SK-N-SH (cell line): ENCODE measurements at regions not wholly inside any gene's neighbourhood (a gene's known extent, or its start where the extent isn't known, plus 50 kb on each side); places are given as distances from the start of the nearest gene placed in this dataset.

ENCODE experiments used
- CTCF ChIA-PET: fragments of 300-600, 350-600 bp; formaldehyde crosslinking; extraction: SDS; loops from one replicate; lab custom pipeline; 2021; lab: Yijun Ruan, JAX
- POLR2A ChIA-PET: fragments of 350-600 bp; sonication (Branson Sonifier 250); formaldehyde crosslinking; extraction: SDS; loops from one replicate; lab custom pipeline; 2020; ENCODE audit warnings: antibody characterized with exemption, inconsistent platforms; lab: Yijun Ruan, JAX
- DNase-seq: peaks from one replicate; pipeline ENCODE4 v3.0.0; 2012
- H2AFZ ChIP-seq: fragments of 200-600 bp; sonication (generic); 2 replicates; pipeline ENCODE4 v1.8.1; 2016; ENCODE audit warnings: antibody characterized with exemption, mild to moderate bottlenecking, low read depth
- H3F3A ChIP-seq: fragments of 200-600 bp; sonication (generic); replicated peaks from 2 replicates; pipeline ENCODE3; 2016; ENCODE audit warnings: antibody characterized with exemption, mild to moderate bottlenecking; ENCODE audit not compliant: insufficient read depth
- H3K27ac ChIP-seq, 2 experiments: fragments of 200-500 bp in 1 of 2; fragments of 200-600 bp in 1 of 2; sonication (Bioruptor generic) in 1 of 2; sonication (generic), shearing (Covaris generic) in 1 of 2; 2 replicates each; pipeline versions ENCODE4 v1.5.1 to v1.6.1; 2014 to 2016; ENCODE audit warnings: low read depth in 2 of 2, inconsistent platforms in 1 of 2, low read length in 1 of 2, mild to moderate bottlenecking in 1 of 2, mixed read lengths in 1 of 2
- H3K27me3 ChIP-seq: fragments of 200-600 bp; sonication (generic), shearing (Covaris generic); 2 replicates; pipeline ENCODE4 v1.6.1; 2016; ENCODE audit warnings: mixed run types; ENCODE audit not compliant: insufficient read depth
- H3K36me3 ChIP-seq, 2 experiments: fragments of 200-500 bp in 1 of 2; fragments of 200-600 bp in 1 of 2; sonication (Bioruptor generic) in 1 of 2; sonication (generic) in 1 of 2; replicated peaks in 1 of 2; 2 replicates each; pipeline versions ENCODE3 to v1.5.1; 2014 to 2016; ENCODE audit warnings: low read length in 1 of 2, mild to moderate bottlenecking in 1 of 2; ENCODE audit not compliant: insufficient read depth in 2 of 2, control insufficient read depth in 1 of 2
- H3K4me1 ChIP-seq, 2 experiments: fragments of 200-500 bp in 1 of 2; fragments of 200-600 bp in 1 of 2; sonication (Bioruptor generic) in 1 of 2; sonication (generic), shearing (Covaris generic) in 1 of 2; 2 replicates each; pipeline versions ENCODE4 v1.5.1 to v1.6.1; 2014 to 2016; ENCODE audit warnings: low read depth in 1 of 2, low read length in 1 of 2, mixed run types in 1 of 2; ENCODE audit not compliant: insufficient read depth in 2 of 2, control insufficient read depth in 1 of 2
- H3K4me2 ChIP-seq: fragments of 200-600 bp; sonication (generic), shearing (Covaris generic); 2 replicates; pipeline ENCODE4 v1.6.1; 2017; ENCODE audit warnings: mixed run types
- H3K4me3 ChIP-seq, 2 experiments: fragments of 200-500 bp in 1 of 2; fragments of 200-600 bp in 1 of 2; sonication (Bioruptor generic) in 1 of 2; sonication (generic), shearing (Covaris generic) in 1 of 2; 2 replicates each; pipeline versions ENCODE4 v1.5.1 to v1.8.1; 2014 to 2016; ENCODE audit warnings: low read depth in 2 of 2, inconsistent platforms in 1 of 2, low read length in 1 of 2, mild to moderate bottlenecking in 1 of 2, mixed read lengths in 1 of 2, moderate library complexity in 1 of 2
- H3K79me2 ChIP-seq: fragments of 200-600 bp; sonication (generic); 2 replicates; pipeline ENCODE4 v1.8.1; 2017; ENCODE audit warnings: mild to moderate bottlenecking; ENCODE audit not compliant: insufficient read depth
- H3K9ac ChIP-seq: fragments of 200-600 bp; sonication (generic); 2 replicates; pipeline ENCODE4 v1.6.1; 2017; ENCODE audit warnings: mixed run types
- H3K9me2 ChIP-seq: fragments of 200-600 bp; sonication (generic); 2 replicates; pipeline ENCODE4 v1.6.1; 2017; ENCODE audit warnings: mixed run types
- H3K9me3 ChIP-seq: fragments of 200-600 bp; sonication (generic); 2 replicates; pipeline ENCODE4 v1.6.1; 2017; ENCODE audit warnings: mixed run types, mild to moderate bottlenecking, moderate library complexity
- H4K20me1 ChIP-seq: fragments of 200-600 bp; sonication (generic); 2 replicates; pipeline ENCODE4 v1.6.1; 2017; ENCODE audit warnings: mild to moderate bottlenecking, mixed run types; ENCODE audit not compliant: insufficient read depth
- FOXM1 ChIP-seq: IDR thresholded peaks from 2 replicates; pipeline ENCODE4 v1.4.0; 2012; ENCODE audit warnings: low read depth, mild to moderate bottlenecking
- GATA2 ChIP-seq: sonication (generic); formaldehyde crosslinking; IDR thresholded peaks from 2 replicates; pipeline ENCODE4 v1.5.0; 2020; ENCODE audit warnings: mild to moderate bottlenecking, missing genetic modification reagents
- MAX ChIP-seq: IDR thresholded peaks from 2 replicates; pipeline ENCODE4 v1.4.0; 2012; ENCODE audit warnings: low read depth
- MEF2A ChIP-seq: IDR thresholded peaks from 2 replicates; pipeline ENCODE4 v1.4.0; 2012; ENCODE audit warnings: low read depth, borderline replicate concordance
- MXI1 ChIP-seq: IDR thresholded peaks from 2 replicates; pipeline ENCODE4 v1.6.1; 2012; ENCODE audit warnings: mild to moderate bottlenecking, low read depth, low read length, improper control_type of control experiment
- PBX3 ChIP-seq: IDR thresholded peaks from 2 replicates; pipeline ENCODE4; 2012
- POLR2AphosphoS5 ChIP-seq: IDR thresholded peaks from 2 replicates; pipeline ENCODE4 v1.6.1; 2012; ENCODE audit warnings: low read depth, low read length
- REST ChIP-seq: IDR thresholded peaks from 2 replicates; pipeline ENCODE4 v1.6.1; 2012; ENCODE audit warnings: mild to moderate bottlenecking, low read depth, low read length, moderate library complexity
- SIN3A ChIP-seq: IDR thresholded peaks from 2 replicates; pipeline ENCODE4 v1.6.1; 2012; ENCODE audit warnings: low read depth, mild to moderate bottlenecking, low read length, moderate library complexity, borderline replicate concordance
- SMC3 ChIP-seq: IDR thresholded peaks from 2 replicates; pipeline ENCODE4 v1.6.1; 2012; ENCODE audit warnings: low read depth, low read length, improper control_type of control experiment
- TAF1 ChIP-seq: IDR thresholded peaks from 2 replicates; pipeline ENCODE4 v1.6.1; 2012; ENCODE audit warnings: low read depth, mild to moderate bottlenecking, low read length, moderate library complexity, borderline replicate concordance
- TEAD4 ChIP-seq: IDR thresholded peaks from 2 replicates; pipeline ENCODE4 v1.4.0; 2012; ENCODE audit warnings: mild to moderate bottlenecking, borderline replicate concordance; ENCODE audit not compliant: insufficient read depth
- whole genome bisulfite sequencing: methylation state at CpG from one replicate; pipeline ENCODE4 v1.1.6; 2017; ENCODE audit warnings: low lambda C conversion rate; 5-methylcytosine and 5-hydroxymethylcytosine counted together

GRCh38 chr17:77677630-77678029 lies 280.9 kb upstream of the TNRC6C start:
- WGBS = 75% methylated on average over 13 of the region's 13 CpGs
- H3K4me3 ChIP-seq = no peak overlapping the region
- no peak overlapping the region for H2AFZ ChIP-seq
- DNase-seq = no peak
- H3K27ac ChIP-seq = no peak overlapping the region
- H3F3A ChIP-seq = no peaks in the 10 kb centered on the region
- no peaks in the 10 kb centered on the region for H3K79me2 ChIP-seq
- ChIA-PET CTCF (interaction anchor here (1.0 kb wide), 1 partner anchor 336 kb away, joined by 3 read pairs; no protein-coding TSS in a partner anchor), POLR2A (no interaction called here)
- no peaks in the 10 kb centered on the region for H3K36me3 ChIP-seq
- peaks cover 49% of the 10 kb centered on the region for H3K27me3 ChIP-seq
- no peaks in the 10 kb centered on the region for H3K9me2 ChIP-seq
- H4K20me1 ChIP-seq = no peaks in the 10 kb centered on the region
- peaks cover 0 to 13% of the 10 kb centered on the region in 2 experiments; a peak in 1 of 4 replicates for H3K4me1 ChIP-seq
- no peak overlapping the region for H3K9ac ChIP-seq
- no peaks in the 10 kb centered on the region for H3K9me3 ChIP-seq
- TF ChIP-seq PBX3 = no peak
- no peak for TF ChIP-seq MEF2A
- no peak for TF ChIP-seq TEAD4
- no peak for TF ChIP-seq MAX
- TF ChIP-seq SMC3 = no peak
- TF ChIP-seq SIN3A = no peak
- TF ChIP-seq FOXM1 = no peak
- TF ChIP-seq, all 33 proteins: peak for 0
- no peak overlapping the region for H3K4me2 ChIP-seq

GRCh38 chr17:77679589-77679988 lies 278.9 kb upstream of the TNRC6C start:
- Histone ChIP-seq H3K9ac (no peak overlapping the region), H3K9me2 (no peaks in the 10 kb centered on the region), H3K79me2 (no peaks in the 10 kb centered on the region), H3K9me3 (no peaks in the 10 kb centered on the region), H2AFZ (no peak overlapping the region), H3F3A (no peaks in the 10 kb centered on the region), H3K27ac (no peak overlapping the region), H3K4me2 (no peak overlapping the region), H3K4me3 (no peak overlapping the region), H3K4me1 (peaks cover 0 to 13% of the 10 kb centered on the region in 2 experiments; a peak in 1 of 4 replicates), H3K27me3 (peaks cover 47% of the 10 kb centered on the region), H3K36me3 (no peaks in the 10 kb centered on the region), H4K20me1 (no peaks in the 10 kb centered on the region)
- 66% methylated on average over 9 of the region's 9 CpGs for WGBS
- no peak for DNase-seq
- POLR2A ChIA-PET = no interaction called here
- CTCF ChIA-PET = no interaction called here
- TF ChIP-seq MXI1 = no peak
- no peak for TF ChIP-seq GATA2 (CRISPR knock-in tag)
- TF ChIP-seq TAF1 = no peak
- no peak for TF ChIP-seq POLR2AphosphoS5
- TF ChIP-seq MEF2A = no peak
- TF ChIP-seq REST = no peak
